Upper lobe of left lung (tissue), 4 donors: ENCODE measurements at regions not wholly inside any gene's neighbourhood (a gene's known extent, or its start where the extent isn't known, plus 50 kb on each side); places are given as distances from the start of the nearest gene placed in this dataset.

Experiments used
- CTCF ChIP-seq, 6 experiments: fragments of 450-650 bp in 4 of 6; fragments of 200-600 bp in 2 of 6; sonication (generic) in 2 of 6; IDR thresholded peaks; one replicate each; pipeline ENCODE4 v1.5.1; 2016 to 2019; ENCODE audit warnings: antibody characterized with exemption in 6 of 6
- EP300 ChIP-seq, 4 donors: sonication (generic); formaldehyde crosslinking; IDR thresholded peaks; one replicate each; pipeline ENCODE4 v1.5.1; 2017; ENCODE audit warnings: antibody characterized with exemption in 4 of 4, control low read depth in 2 of 4
- POLR2A ChIP-seq, 4 donors: fragments of 450-650 bp; IDR thresholded peaks; one replicate each; pipeline ENCODE4 v1.5.1; 2016 to 2017; ENCODE audit warnings: antibody characterized with exemption in 4 of 4, mild to moderate bottlenecking in 2 of 4
- POLR2AphosphoS5 ChIP-seq, 2 donors: sonication (generic); formaldehyde crosslinking; IDR thresholded peaks; one replicate each; pipeline ENCODE4 v1.5.1; 2017; ENCODE audit warnings: antibody characterized with exemption in 2 of 2

DNA sequence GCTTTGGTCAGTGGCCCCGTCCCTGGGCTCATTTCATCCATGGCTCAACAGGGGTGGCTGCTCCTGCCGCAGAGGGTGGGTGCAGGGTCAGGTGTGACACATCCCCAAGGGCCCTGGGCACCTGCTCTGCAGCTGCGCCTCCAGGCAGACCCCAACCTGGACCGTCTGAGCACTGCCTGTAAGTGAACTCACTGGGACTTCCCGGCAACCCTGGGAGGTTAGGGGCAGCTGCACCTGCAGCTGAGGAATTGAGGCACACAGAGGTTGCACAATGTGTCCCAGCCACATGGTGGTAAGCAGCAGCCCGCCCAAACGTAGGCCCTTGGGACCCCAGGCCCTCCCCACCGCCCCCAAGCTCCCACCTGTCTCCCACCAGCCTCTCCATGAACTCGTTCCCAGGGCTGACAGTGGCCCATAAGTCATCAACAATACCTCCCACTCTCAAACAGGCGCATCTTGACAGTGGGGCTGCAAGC, 55.1 kb downstream of the PLXNA1 start:
- TF ChIP-seq POLR2A (IDR thresholded peaks at IDR 0.05), result no peak
- TF ChIP-seq CTCF (IDR thresholded peaks at IDR 0.05), result no peak
- no peak for TF ChIP-seq EP300 (IDR thresholded peaks at IDR 0.05)
- no peak for TF ChIP-seq POLR2AphosphoS5 (IDR thresholded peaks at IDR 0.05)
